ENCODE measurements at regions not wholly inside any gene's neighbourhood (a gene's known extent, or its start where the extent isn't known, plus 50 kb on each side); places are given as distances from the start of the nearest gene placed in this dataset.

- H3K9me3 ChIP-seq (ENCODE audit: control insufficient read depth, insufficient read depth, low read length) = no peaks in the 10 kb centered on the region
- no peak overlapping the region for H3K4me3 ChIP-seq (ENCODE audit: low read depth, low read length)
- no peak overlapping the region for H3K9ac ChIP-seq (ENCODE audit: low read depth, low read length)
- H3K36me3 ChIP-seq (ENCODE audit: control insufficient read depth, insufficient read depth, low read length) = no peaks in the 10 kb centered on the region
- no peaks in the 10 kb centered on the region for H3K4me1 ChIP-seq (ENCODE audit: control insufficient read depth, insufficient read depth, low read length)
- no peaks in the 10 kb centered on the region for H3K27me3 ChIP-seq (ENCODE audit: control insufficient read depth, insufficient read depth, low read length)
Observed at GRCh38 chr6:100152201-100152600, 158.2 kb upstream of the MCHR2 start.

- no peaks in the 10 kb centered on the region for H3K4me1 ChIP-seq (ENCODE audit: control insufficient read depth, insufficient read depth, low read length)
- H3K36me3 ChIP-seq (ENCODE audit: control insufficient read depth, insufficient read depth, low read length) = no peaks in the 10 kb centered on the region
- no peak overlapping the region for H3K4me3 ChIP-seq (ENCODE audit: low read depth, low read length)
- no peaks in the 10 kb centered on the region for H3K27me3 ChIP-seq (ENCODE audit: control insufficient read depth, insufficient read depth, low read length)
- no peaks in the 10 kb centered on the region for H3K9me3 ChIP-seq (ENCODE audit: control insufficient read depth, insufficient read depth, low read length)
- no peak overlapping the region for H3K9ac ChIP-seq (ENCODE audit: low read depth, low read length)
Observed at GRCh38 chr6:100144991-100145390, 151.0 kb upstream of the MCHR2 start.

- Histone ChIP-seq H3K9me3 (ENCODE audit: control insufficient read depth, insufficient read depth, low read length) (no peaks in the 10 kb centered on the region), H3K27me3 (ENCODE audit: control insufficient read depth, insufficient read depth, low read length) (no peaks in the 10 kb centered on the region), H3K4me3 (ENCODE audit: low read depth, low read length) (no peak overlapping the region), H3K4me1 (ENCODE audit: control insufficient read depth, insufficient read depth, low read length) (no peaks in the 10 kb centered on the region), H3K36me3 (ENCODE audit: control insufficient read depth, insufficient read depth, low read length) (no peaks in the 10 kb centered on the region), H3K9ac (ENCODE audit: low read depth, low read length) (no peak overlapping the region)
Observed at GRCh38 chr6:100138346-100139022, 144.5 kb upstream of the MCHR2 start.

- no peaks in the 10 kb centered on the region for H3K4me1 ChIP-seq (ENCODE audit: control insufficient read depth, insufficient read depth, low read length)
- no peaks in the 10 kb centered on the region for H3K27me3 ChIP-seq (ENCODE audit: control insufficient read depth, insufficient read depth, low read length)
- no peak overlapping the region for H3K4me3 ChIP-seq (ENCODE audit: low read depth, low read length)
- no peaks in the 10 kb centered on the region for H3K9me3 ChIP-seq (ENCODE audit: control insufficient read depth, insufficient read depth, low read length)
- no peak overlapping the region for H3K9ac ChIP-seq (ENCODE audit: low read depth, low read length)
- no peaks in the 10 kb centered on the region for H3K36me3 ChIP-seq (ENCODE audit: control insufficient read depth, insufficient read depth, low read length)
Observed at GRCh38 chr6:100137759-100138158, 143.7 kb upstream of the MCHR2 start.

- Histone ChIP-seq H3K9me3 (ENCODE audit: control insufficient read depth, insufficient read depth, low read length) (no peaks in the 10 kb centered on the region), H3K27me3 (ENCODE audit: control insufficient read depth, insufficient read depth, low read length) (no peaks in the 10 kb centered on the region), H3K4me1 (ENCODE audit: control insufficient read depth, insufficient read depth, low read length) (no peaks in the 10 kb centered on the region), H3K4me3 (ENCODE audit: low read depth, low read length) (no peak overlapping the region), H3K9ac (ENCODE audit: low read depth, low read length) (no peak overlapping the region), H3K36me3 (ENCODE audit: control insufficient read depth, insufficient read depth, low read length) (no peaks in the 10 kb centered on the region)
Observed at GRCh38 chr6:100136590-100136989, 142.6 kb upstream of the MCHR2 start.

GRCh38 chr6:100135977-100136376 lies 142.0 kb upstream of the MCHR2 start:
- Histone ChIP-seq H3K9ac (ENCODE audit: low read depth, low read length) (no peak overlapping the region), H3K9me3 (ENCODE audit: control insufficient read depth, insufficient read depth, low read length) (no peaks in the 10 kb centered on the region), H3K4me1 (ENCODE audit: control insufficient read depth, insufficient read depth, low read length) (no peaks in the 10 kb centered on the region), H3K36me3 (ENCODE audit: control insufficient read depth, insufficient read depth, low read length) (no peaks in the 10 kb centered on the region), H3K4me3 (ENCODE audit: low read depth, low read length) (no peak overlapping the region), H3K27me3 (ENCODE audit: control insufficient read depth, insufficient read depth, low read length) (no peaks in the 10 kb centered on the region)

- no peaks in the 10 kb centered on the region for H3K36me3 ChIP-seq (ENCODE audit: control insufficient read depth, insufficient read depth, low read length)
- H3K4me1 ChIP-seq (ENCODE audit: control insufficient read depth, insufficient read depth, low read length) = no peaks in the 10 kb centered on the region
- H3K4me3 ChIP-seq (ENCODE audit: low read depth, low read length) = no peak overlapping the region
- H3K9ac ChIP-seq (ENCODE audit: low read depth, low read length) = no peak overlapping the region
- no peaks in the 10 kb centered on the region for H3K27me3 ChIP-seq (ENCODE audit: control insufficient read depth, insufficient read depth, low read length)
- no peaks in the 10 kb centered on the region for H3K9me3 ChIP-seq (ENCODE audit: control insufficient read depth, insufficient read depth, low read length)
Observed at GRCh38 chr6:100134703-100135102, 140.7 kb upstream of the MCHR2 start.

GRCh38 chr6:100134297-100134696 lies 140.3 kb upstream of the MCHR2 start:
- Histone ChIP-seq H3K9me3 (ENCODE audit: control insufficient read depth, insufficient read depth, low read length) (no peaks in the 10 kb centered on the region), H3K36me3 (ENCODE audit: control insufficient read depth, insufficient read depth, low read length) (no peaks in the 10 kb centered on the region), H3K9ac (ENCODE audit: low read depth, low read length) (no peak overlapping the region), H3K4me3 (ENCODE audit: low read depth, low read length) (no peak overlapping the region), H3K27me3 (ENCODE audit: control insufficient read depth, insufficient read depth, low read length) (no peaks in the 10 kb centered on the region), H3K4me1 (ENCODE audit: control insufficient read depth, insufficient read depth, low read length) (no peaks in the 10 kb centered on the region)

GRCh38 chr6:100132005-100132404 lies 138.0 kb upstream of the MCHR2 start:
- Histone ChIP-seq H3K4me3 (ENCODE audit: low read depth, low read length) (no peak overlapping the region), H3K9me3 (ENCODE audit: control insufficient read depth, insufficient read depth, low read length) (no peaks in the 10 kb centered on the region), H3K9ac (ENCODE audit: low read depth, low read length) (no peak overlapping the region), H3K27me3 (ENCODE audit: control insufficient read depth, insufficient read depth, low read length) (no peaks in the 10 kb centered on the region), H3K4me1 (ENCODE audit: control insufficient read depth, insufficient read depth, low read length) (no peaks in the 10 kb centered on the region), H3K36me3 (ENCODE audit: control insufficient read depth, insufficient read depth, low read length) (no peaks in the 10 kb centered on the region)

GRCh38 chr6:100130630-100131029 lies 136.6 kb upstream of the MCHR2 start:
- Histone ChIP-seq H3K4me3 (ENCODE audit: low read depth, low read length) (no peak overlapping the region), H3K9ac (ENCODE audit: low read depth, low read length) (no peak overlapping the region), H3K4me1 (ENCODE audit: control insufficient read depth, insufficient read depth, low read length) (no peaks in the 10 kb centered on the region), H3K9me3 (ENCODE audit: control insufficient read depth, insufficient read depth, low read length) (no peaks in the 10 kb centered on the region), H3K36me3 (ENCODE audit: control insufficient read depth, insufficient read depth, low read length) (no peaks in the 10 kb centered on the region), H3K27me3 (ENCODE audit: control insufficient read depth, insufficient read depth, low read length) (no peaks in the 10 kb centered on the region)

GRCh38 chr6:100126790-100127484 lies 132.9 kb upstream of the MCHR2 start:
- Histone ChIP-seq H3K27me3 (ENCODE audit: control insufficient read depth, insufficient read depth, low read length) (no peaks in the 10 kb centered on the region), H3K4me1 (ENCODE audit: control insufficient read depth, insufficient read depth, low read length) (no peaks in the 10 kb centered on the region), H3K9me3 (ENCODE audit: control insufficient read depth, insufficient read depth, low read length) (no peaks in the 10 kb centered on the region), H3K36me3 (ENCODE audit: control insufficient read depth, insufficient read depth, low read length) (no peaks in the 10 kb centered on the region), H3K4me3 (ENCODE audit: low read depth, low read length) (no peak overlapping the region), H3K9ac (ENCODE audit: low read depth, low read length) (no peak overlapping the region)

GRCh38 chr6:100121854-100122609 lies 128.0 kb upstream of the MCHR2 start:
- H3K36me3 ChIP-seq (ENCODE audit: control insufficient read depth, insufficient read depth, low read length) = no peaks in the 10 kb centered on the region

More at GRCh38 chr6:100121854-100122609, 128.0 kb upstream of the MCHR2 start:
- no peaks in the 10 kb centered on the region for H3K4me1 ChIP-seq (ENCODE audit: control insufficient read depth, insufficient read depth, low read length)
- no peaks in the 10 kb centered on the region for H3K27me3 ChIP-seq (ENCODE audit: control insufficient read depth, insufficient read depth, low read length)
- H3K9ac ChIP-seq (ENCODE audit: low read depth, low read length) = no peak overlapping the region
- H3K9me3 ChIP-seq (ENCODE audit: control insufficient read depth, insufficient read depth, low read length) = no peaks in the 10 kb centered on the region
- H3K4me3 ChIP-seq (ENCODE audit: low read depth, low read length) = no peak overlapping the region
